ENCODE measurements at regions not wholly inside any gene's neighbourhood (a gene's known extent, or its start where the extent isn't known, plus 50 kb on each side); places are given as distances from the start of the nearest gene placed in this dataset.

GRCh38 chr20:48017992-48018391, 232.7 kb upstream of the SULF2 start:
- TF ChIP-seq, protein P1, sequence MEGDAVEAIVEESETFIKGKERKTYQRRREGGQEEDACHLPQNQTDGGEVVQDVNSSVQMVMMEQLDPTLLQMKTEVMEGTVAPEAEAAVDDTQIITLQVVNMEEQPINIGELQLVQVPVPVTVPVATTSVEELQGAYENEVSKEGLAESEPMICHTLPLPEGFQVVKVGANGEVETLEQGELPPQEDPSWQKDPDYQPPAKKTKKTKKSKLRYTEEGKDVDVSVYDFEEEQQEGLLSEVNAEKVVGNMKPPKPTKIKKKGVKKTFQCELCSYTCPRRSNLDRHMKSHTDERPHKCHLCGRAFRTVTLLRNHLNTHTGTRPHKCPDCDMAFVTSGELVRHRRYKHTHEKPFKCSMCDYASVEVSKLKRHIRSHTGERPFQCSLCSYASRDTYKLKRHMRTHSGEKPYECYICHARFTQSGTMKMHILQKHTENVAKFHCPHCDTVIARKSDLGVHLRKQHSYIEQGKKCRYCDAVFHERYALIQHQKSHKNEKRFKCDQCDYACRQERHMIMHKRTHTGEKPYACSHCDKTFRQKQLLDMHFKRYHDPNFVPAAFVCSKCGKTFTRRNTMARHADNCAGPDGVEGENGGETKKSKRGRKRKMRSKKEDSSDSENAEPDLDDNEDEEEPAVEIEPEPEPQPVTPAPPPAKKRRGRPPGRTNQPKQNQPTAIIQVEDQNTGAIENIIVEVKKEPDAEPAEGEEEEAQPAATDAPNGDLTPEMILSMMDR (conservative IDR thresholded peaks at IDR 0.05; ENCODE audit: low read length), result no peak
- TF ChIP-seq EZH2phosphoT487 (IDR thresholded peaks at IDR 0.05; ENCODE audit: borderline replicate concordance), result no peak
